GM18907 (cell line): ENCODE measurements at regions not wholly inside any gene's neighbourhood (a gene's known extent, or its start where the extent isn't known, plus 50 kb on each side); places are given as distances from the start of the nearest gene placed in this dataset.
"Not testable (repeated sequence)": the region's sequence is repeated elsewhere in the genome, so short reads cannot be mapped to it uniquely, and the experiment has no call there.

Source experiments
- ATAC-seq: cut with Tn5 transposase; IDR thresholded peaks from one replicate; pipeline ENCODE4 v1.9.1; 2021; ENCODE audit warnings: mild to moderate bottlenecking, moderate library complexity; ENCODE audit not compliant: unreplicated experiment

DNA sequence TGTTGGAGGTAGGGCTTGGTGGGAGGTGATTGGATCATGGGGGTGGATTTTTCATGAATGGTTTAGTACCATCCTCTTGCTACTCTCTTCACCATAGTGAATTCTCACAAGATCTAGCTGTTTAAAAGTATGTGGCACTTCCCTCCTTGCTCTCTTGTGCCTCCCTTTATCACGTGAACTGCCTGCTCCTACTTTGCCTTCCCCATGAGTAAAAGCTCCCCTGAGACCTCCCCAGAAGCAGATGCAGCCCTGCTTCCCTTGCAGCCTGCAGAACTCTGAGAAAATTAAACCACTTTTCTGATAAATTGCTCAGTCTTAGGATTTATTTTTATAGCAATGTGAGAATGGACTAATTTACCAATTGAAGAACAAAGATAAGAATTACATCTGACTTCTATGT is 223.1 kb downstream of the RNF144A start:
- no peak for ATAC-seq

DNA sequence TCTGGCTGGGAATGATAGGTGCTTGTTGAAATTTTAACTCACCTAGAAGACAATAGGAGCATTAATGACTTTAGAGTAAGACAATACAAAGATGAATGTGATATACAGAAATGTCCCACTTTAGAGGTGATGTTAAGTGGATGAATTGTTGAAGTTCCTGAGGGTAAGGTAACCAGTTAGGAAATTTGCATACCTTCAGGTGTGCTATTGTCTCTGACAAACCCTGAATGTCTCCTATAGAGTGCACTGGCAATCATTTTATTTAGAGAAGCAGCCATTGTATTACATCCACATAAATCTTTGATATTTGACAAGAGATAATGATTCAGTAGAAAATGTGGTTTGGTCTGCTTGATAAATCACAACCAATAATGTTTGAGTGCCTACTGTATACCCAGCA is 228.5 kb downstream of the RNF144A start:
- ATAC-seq: no peak

- no peak for ATAC-seq
These were observed 228.9 kb downstream of the RNF144A start for GRCh38 chr2:7146151-7146550.

DNA sequence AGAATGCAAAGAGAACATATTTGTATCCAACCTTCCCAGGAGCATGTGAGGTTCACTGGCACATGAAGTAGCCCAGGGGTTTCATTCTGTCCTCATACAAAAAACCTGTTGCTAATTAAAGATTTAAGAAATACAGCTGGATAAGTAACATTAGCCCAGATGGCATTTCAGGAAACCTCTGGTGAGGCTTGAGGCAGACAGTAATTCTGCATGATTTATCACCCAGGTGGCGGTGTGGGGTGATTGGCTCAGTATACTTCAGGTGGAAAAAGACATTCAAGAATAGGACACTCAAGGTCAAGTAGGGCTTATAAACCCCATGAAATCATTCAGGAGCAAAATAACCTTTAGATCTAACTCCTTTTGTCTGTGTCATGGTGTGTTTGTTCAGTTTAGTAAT is 237.4 kb downstream of the RNF144A start:
- ATAC-seq: no peak

DNA sequence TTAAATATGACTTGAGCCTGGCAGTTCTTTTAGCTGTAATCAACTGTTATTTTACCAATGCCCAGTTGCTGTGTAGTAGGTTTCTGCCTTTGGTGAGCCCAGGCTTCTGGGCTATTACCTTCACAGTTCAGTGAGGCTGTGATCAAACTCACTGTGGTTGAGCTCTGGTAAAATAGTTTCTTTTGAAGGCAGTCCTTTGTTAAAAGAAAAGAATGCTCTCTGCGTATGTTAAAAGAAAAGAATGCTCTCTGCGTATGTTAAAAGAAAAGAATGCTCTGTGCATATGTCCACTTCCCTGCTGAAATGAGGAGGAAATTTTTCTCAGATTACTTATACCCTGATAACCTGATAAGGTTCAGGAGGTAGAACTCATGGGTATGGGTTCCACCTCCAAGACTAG is 244.3 kb downstream of the RNF144A start:
- ATAC-seq: no peak

DNA sequence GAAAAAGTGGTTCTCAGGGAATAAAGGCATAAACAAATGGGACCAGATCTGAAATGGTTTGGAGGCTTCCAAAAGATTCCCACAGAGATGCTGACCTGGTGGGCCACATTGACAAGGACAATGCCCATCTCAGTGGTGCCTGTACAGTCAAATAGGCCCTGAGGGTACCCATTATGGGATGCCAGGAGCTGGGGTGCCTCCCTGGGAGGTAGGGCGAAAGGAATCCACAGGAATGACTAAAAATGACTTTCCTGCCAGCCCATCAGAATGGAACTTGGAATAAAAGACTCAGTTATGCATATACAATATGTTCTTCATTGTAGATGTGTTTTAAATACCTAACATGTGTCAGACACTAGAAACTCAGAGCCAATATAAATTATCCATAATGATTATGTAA is 248.5 kb downstream of the RNF144A start:
- ATAC-seq: no peak

- ATAC-seq: no peak
These were observed 250.7 kb downstream of the RNF144A start for GRCh38 chr2:7167801-7168411.

DNA sequence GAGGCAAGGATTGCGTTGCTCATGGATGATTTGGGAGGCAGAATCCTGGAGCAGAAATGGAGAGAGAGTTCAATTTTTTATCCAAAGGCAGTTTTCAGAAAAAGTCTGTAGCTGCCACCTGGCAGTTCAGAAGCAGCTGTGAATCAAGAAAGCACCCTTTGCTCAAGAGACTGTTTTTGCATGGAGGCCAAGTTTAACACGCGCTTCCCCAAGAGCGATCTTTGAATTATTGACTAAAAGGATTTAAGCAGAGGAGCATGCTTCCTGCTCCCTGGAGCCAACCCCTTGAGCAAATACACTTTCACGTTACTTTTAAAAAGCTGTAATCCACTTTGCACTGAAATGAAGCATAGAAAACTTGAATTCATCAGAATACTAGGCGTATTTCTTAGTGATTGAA is 252.4 kb downstream of the RNF144A start:
- no peak for ATAC-seq

- ATAC-seq: not testable (repeated sequence)
These were observed 261.8 kb downstream of the RNF144A start for GRCh38 chr2:7178996-7179395.

- ATAC-seq: no peak
These were observed 263.6 kb downstream of the RNF144A start for GRCh38 chr2:7180638-7181370.

DNA sequence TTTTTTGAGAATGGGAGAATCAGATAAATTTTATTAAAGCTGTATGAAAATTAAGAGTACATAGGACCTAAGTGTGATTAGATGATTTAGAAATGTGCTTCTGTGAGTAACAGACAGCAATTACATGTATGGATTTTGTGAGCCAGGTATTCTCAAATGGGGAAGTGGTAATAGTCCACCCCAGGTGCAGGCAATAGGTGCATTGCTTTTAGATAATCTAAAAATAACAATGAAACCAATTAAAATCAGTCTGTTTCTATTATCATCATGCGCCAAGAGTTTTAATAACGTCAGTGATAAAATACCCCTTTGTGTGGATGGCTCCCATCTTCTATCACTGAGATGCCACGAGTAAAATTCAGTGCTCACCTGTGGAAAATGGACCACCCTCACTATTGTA is 265.3 kb downstream of the RNF144A start:
- ATAC-seq: no peak

DNA sequence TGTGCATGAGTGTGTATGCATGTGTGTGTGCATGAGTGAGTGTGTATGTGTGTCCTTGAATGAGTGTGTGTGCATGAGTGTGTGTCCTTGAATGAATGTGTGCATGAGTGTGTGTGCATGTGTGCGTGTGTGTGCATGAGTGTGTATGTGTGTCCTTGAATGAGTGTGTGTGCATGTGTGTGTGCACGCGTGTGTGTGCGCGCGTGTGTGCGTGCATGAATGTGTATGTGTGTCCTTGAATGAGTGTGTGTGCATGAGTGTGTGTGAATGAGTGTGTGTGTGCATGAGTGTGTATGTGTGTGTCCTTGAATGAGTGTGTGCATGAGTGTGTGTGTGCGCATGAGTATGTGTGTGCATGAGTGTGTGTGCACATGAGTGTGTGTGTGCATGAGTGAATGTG is 271.9 kb downstream of the RNF144A start:
- no peak for ATAC-seq

DNA sequence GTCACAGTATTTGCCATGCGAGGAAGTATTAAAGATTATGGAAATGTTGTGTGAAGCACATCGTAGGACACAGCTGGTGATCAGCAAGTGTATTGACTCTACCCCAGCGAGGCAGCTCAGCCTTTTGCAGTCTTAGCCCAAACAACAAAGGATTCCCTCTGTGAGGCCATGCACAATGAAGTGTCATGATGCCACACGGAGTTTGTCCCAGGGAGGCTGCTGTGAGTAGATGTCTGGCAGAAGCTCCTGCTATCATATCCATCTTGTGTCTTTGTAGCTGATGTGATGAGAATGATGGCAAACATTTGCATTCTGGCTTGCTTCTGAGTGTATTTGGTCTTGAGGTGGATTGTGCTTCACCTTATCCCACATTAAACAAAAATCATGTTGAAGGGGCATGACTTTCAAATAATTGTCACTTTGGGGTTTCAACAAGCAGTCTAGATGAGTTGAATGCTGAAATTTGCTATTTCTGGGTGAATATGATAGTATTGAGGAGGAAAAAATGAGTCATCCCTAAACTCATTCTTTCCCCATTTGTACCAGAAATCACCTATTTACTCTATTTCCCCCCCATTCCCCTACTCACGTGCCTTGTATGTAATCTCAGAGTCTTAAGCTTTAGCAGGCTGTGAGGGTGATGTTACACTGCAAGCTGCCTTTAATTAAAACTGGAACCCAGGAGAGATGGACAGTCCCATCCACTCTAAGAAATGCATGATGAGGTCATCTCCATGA is 273.5 kb downstream of the RNF144A start:
- ATAC-seq: no peak

DNA sequence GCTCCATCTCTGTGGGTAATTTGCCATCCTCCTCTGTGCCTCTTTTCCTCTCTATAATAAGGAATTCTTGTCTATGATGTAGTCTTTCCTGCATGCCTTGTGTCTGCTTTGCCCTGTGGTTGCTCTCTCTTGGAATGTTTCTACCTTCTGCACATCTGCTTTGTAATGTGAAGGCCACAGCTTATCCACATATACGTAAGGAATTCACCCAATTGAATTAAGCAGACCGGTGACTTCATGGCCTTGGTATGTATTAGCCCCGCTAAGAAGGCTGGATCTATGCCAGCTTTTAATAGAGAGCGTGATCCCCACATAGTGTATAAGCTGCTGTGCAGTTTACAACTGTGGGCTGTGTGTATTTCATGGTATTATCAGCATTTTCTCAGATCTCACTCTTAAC is 274.7 kb downstream of the RNF144A start:
- no peak for ATAC-seq

DNA sequence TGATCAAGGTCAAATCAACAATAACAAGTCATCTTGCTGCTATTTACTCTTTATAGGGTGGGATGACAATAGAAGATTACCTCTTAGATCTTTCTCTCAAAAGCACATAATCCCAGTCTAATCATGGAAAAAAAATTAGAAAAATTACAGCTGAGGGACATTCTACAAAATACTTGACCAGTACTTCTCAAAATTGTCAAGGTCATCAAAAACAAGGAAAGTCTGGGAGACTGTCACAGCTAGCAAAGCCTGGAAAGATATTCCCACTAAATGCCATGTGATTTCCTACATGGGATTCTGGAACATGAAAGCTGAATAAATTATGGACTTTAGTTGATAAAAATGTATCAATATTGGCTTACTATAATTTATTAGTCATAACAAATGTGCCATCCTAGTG is 276.2 kb downstream of the RNF144A start:
- no peak for ATAC-seq

GRCh38 chr2:7194950-7195349 is 277.7 kb downstream of the RNF144A start:
- no peak for ATAC-seq

- no peak for ATAC-seq
These were observed 279.7 kb downstream of the RNF144A start for GRCh38 chr2:7196883-7197282.

- no peak for ATAC-seq
These were observed 284.6 kb downstream of the RNF144A start for GRCh38 chr2:7201851-7202250.

DNA sequence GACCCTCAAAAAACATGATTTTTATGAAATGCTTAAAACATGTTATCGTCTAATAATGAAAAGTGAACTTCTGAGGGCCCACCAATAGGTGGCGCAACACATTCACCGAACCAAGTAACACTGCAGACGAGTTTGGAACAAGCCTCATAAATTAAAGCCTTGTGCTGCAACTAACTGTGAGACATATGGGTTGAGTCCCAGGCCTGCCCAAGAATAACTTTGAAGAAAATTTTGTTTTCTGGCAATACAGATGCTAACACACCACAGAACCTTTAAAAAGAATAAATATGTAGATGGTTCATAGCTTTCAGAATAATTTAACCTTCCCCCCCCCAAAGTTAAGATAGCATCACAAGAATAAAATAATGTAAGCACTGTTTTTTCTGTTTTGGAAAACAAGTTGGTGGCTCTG is 285.9 kb downstream of the RNF144A start:
- ATAC-seq: no peak

DNA sequence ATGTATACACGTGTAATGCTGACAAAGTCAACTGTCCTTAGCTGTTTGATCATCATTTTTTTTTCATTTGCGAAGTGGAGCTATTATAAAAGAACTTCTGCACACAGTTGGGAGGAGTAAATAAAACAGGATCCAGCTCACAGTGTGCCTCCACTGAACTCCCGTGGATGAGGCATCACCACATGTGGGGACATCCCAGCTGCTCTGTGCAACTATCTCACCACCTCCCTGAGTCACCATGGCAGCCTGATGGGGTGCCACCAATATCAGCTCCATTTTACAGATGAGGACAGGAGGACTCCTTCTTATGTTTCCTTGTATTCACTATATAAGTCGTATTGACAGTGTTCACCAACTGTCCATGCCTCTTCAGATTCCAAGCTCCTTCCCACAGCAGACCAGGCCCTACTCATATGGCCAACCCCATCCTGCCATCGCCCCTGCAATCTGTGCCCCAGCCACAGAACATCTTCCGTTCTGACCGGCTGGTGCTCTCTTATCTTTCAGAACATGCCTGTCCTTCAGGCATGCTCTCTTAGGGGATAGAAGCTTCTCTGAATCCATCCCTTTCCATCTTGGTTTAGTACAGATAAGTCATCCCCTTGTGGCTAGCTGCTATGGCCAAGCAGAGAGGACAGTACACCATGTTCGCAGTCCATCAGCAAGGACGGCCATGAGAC is 288.1 kb downstream of the RNF144A start:
- ATAC-seq: no peak

GRCh38 chr2:7206111-7206810 is 289.0 kb downstream of the RNF144A start:
- ATAC-seq: no peak
